DND-41 (cell line): ENCODE measurements at regions not wholly inside any gene's neighbourhood (a gene's known extent, or its start where the extent isn't known, plus 50 kb on each side); places are given as distances from the start of the nearest gene placed in this dataset.

ENCODE experiments used
- ATAC-seq: fragments of 200-7000 bp; cut with Tn5 transposase; 3 replicates; pipeline ENCODE4 v1.9.1; 2021; ENCODE audit warnings: low read depth; ENCODE audit not compliant: insufficient read depth
- DNase-seq: peaks from one replicate; pipeline ENCODE4 v3.0.0-alpha.2; 2020
- H2AFZ ChIP-seq: 2 replicates; pipeline ENCODE4 v1.6.0; 2012; ENCODE audit warnings: low read depth, low read length
- H3K27ac ChIP-seq: 2 replicates; pipeline ENCODE4 v1.5.1; 2012; ENCODE audit warnings: low read length, inconsistent platforms
- H3K27me3 ChIP-seq: fragments of 200-600 bp; sonication (generic); 2 replicates; pipeline ENCODE4 v1.6.0; 2012; ENCODE audit warnings: low read length, mild to moderate bottlenecking, inconsistent platforms; ENCODE audit not compliant: insufficient read depth, poor library complexity
- H3K36me3 ChIP-seq: 2 replicates; pipeline ENCODE4 v1.5.1; 2012; ENCODE audit warnings: low read length, inconsistent platforms; ENCODE audit not compliant: insufficient read depth
- H3K4me1 ChIP-seq: 2 replicates; pipeline ENCODE4 v1.5.1; 2012; ENCODE audit warnings: mild to moderate bottlenecking, low read length; ENCODE audit not compliant: insufficient read depth
- H3K4me2 ChIP-seq: 2 replicates; pipeline ENCODE4 v1.6.0; 2012; ENCODE audit warnings: mild to moderate bottlenecking, moderate library complexity, low read length, inconsistent platforms; ENCODE audit not compliant: insufficient read depth
- H3K4me3 ChIP-seq, 2 experiments: fragments of 200-600 bp in 1 of 2; shearing (Covaris generic) in 1 of 2; 2 replicates each; pipeline ENCODE4 v1.5.1; 2012 to 2016; ENCODE audit warnings: inconsistent platforms in 2 of 2, low read length in 2 of 2, mild to moderate bottlenecking in 2 of 2, low read depth in 1 of 2, moderate library complexity in 1 of 2
- H3K79me2 ChIP-seq: 2 replicates; pipeline ENCODE4 v1.6.0; 2012; ENCODE audit warnings: low read length, inconsistent platforms; ENCODE audit not compliant: insufficient read depth
- H3K9ac ChIP-seq: 2 replicates; pipeline ENCODE4 v1.6.0; 2012; ENCODE audit warnings: low read depth, mild to moderate bottlenecking, inconsistent platforms, low read length, moderate library complexity
- H3K9me3 ChIP-seq: 2 replicates; pipeline ENCODE4 v1.5.1; 2012; ENCODE audit warnings: low read length, moderate library complexity, mild to moderate bottlenecking, inconsistent platforms; ENCODE audit not compliant: insufficient read depth, severe bottlenecking
- H4K20me1 ChIP-seq: 2 replicates; pipeline ENCODE4 v1.6.0; 2012; ENCODE audit warnings: low read length; ENCODE audit not compliant: insufficient read depth
- EZH2 ChIP-seq: IDR thresholded peaks from 3 replicates; pipeline ENCODE4 v1.6.1; 2012; ENCODE audit warnings: borderline replicate concordance, low read depth, mild to moderate bottlenecking, moderate library complexity, low read length, inconsistent platforms; ENCODE audit not compliant: severe bottlenecking
- TF ChIP-seq, protein P1 (sequence below): IDR thresholded peaks from 2 replicates; pipeline ENCODE4 v1.5.1; 2012; ENCODE audit warnings: borderline replicate concordance, low read length, moderate library complexity, mild to moderate bottlenecking; ENCODE audit not compliant: poor library complexity, severe bottlenecking; ENCODE audit errors: extremely low read depth

- Histone ChIP-seq H3K9me3 (no peaks in the 10 kb centered on the region), H3K4me1 (no peaks in the 10 kb centered on the region), H3K4me3 (no peak overlapping the region), H3K27me3 (peaks cover 12% of the 10 kb centered on the region), H3K36me3 (no peaks in the 10 kb centered on the region), H2AFZ (no peak overlapping the region), H3K9ac (no peak overlapping the region), H3K27ac (no peak overlapping the region), H3K79me2 (no peaks in the 10 kb centered on the region), H3K4me2 (no peak overlapping the region), H4K20me1 (no peaks in the 10 kb centered on the region)
- ATAC-seq = no peak
- DNase-seq = no peak
- no peak for TF ChIP-seq EZH2
- TF ChIP-seq, protein P1, sequence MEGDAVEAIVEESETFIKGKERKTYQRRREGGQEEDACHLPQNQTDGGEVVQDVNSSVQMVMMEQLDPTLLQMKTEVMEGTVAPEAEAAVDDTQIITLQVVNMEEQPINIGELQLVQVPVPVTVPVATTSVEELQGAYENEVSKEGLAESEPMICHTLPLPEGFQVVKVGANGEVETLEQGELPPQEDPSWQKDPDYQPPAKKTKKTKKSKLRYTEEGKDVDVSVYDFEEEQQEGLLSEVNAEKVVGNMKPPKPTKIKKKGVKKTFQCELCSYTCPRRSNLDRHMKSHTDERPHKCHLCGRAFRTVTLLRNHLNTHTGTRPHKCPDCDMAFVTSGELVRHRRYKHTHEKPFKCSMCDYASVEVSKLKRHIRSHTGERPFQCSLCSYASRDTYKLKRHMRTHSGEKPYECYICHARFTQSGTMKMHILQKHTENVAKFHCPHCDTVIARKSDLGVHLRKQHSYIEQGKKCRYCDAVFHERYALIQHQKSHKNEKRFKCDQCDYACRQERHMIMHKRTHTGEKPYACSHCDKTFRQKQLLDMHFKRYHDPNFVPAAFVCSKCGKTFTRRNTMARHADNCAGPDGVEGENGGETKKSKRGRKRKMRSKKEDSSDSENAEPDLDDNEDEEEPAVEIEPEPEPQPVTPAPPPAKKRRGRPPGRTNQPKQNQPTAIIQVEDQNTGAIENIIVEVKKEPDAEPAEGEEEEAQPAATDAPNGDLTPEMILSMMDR = no peak
Observed at GRCh38 chr7:26532471-26532870, 240.8 kb downstream of the SNX10 start.

DNA sequence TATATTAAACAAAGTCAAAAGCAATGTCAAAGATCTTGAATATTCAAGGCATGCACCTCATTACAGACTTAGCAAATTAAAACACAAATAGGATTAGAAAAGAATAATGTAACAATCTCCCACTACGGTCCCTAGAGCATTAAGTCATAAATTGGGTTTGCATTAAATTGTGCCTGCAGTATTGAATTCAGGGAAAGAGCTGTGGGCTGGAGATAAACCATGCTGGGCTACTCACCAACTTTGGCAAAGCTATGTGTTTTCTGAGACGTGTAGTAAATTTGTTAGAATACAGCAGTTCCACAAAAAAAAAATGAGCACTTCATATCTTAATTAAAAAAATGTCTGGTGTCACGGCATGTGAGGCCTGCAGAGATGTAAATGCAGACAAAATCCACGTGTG lies 241.6 kb downstream of the SNX10 start:
- ATAC-seq = no peak
- Histone ChIP-seq H3K4me3 (no peak overlapping the region), H3K27ac (no peak overlapping the region), H3K4me2 (no peak overlapping the region), H3K27me3 (peaks cover 19% of the 10 kb centered on the region), H3K9me3 (no peaks in the 10 kb centered on the region), H2AFZ (no peak overlapping the region), H4K20me1 (no peaks in the 10 kb centered on the region), H3K36me3 (no peaks in the 10 kb centered on the region), H3K79me2 (no peaks in the 10 kb centered on the region), H3K4me1 (no peaks in the 10 kb centered on the region), H3K9ac (no peak overlapping the region)
- no peak for TF ChIP-seq EZH2
- TF ChIP-seq, protein P1 = no peak
- DNase-seq = no peak

DNA sequence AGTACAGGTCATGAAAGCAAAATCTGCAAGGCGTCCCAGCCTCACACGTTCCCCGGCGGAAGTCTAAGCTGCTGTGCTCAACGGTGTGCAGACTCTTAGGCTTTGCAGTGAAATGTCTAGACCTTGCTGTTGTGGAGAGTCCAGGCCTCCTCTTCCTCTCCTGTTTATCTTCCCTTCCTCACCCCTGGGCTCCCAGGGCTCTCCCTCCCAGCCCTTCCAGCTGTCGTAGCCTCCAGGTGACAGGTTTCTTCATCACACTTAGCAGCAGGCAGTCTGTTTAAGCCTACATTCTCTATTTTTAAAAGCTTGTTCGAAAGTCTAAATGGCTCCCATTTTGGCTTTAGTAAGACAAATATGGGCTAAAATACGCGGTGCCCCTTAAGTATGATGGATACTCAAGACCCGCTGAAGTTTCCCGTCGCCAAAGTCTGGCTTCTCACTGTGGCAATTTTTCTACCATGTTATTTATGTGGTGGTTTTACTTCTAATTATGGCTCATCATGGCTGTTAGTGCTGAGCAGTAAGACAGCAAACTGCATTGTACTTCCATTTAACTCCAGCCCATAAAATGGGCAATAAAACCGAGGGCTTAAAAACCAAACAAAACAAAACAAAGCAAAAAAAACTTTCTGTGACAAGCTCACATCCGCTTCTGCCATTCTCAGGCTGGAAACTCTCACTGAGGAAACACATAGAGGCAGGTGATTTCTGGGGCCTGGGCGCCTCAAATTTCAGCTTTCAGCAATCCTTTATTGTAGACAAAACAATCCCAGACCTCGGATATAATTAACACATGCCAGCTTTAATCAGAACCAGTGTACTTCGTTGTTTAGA lies 243.2 kb downstream of the SNX10 start:
- H3K4me3 ChIP-seq = no peak overlapping the region
- H3K4me1 ChIP-seq = no peaks in the 10 kb centered on the region
- no peak for TF ChIP-seq EZH2
- TF ChIP-seq, protein P1 = no peak
- ATAC-seq (no peak), DNase-seq (no peak)
- no peaks in the 10 kb centered on the region for H3K36me3 ChIP-seq
- H4K20me1 ChIP-seq = no peaks in the 10 kb centered on the region
- peaks cover 32% of the 10 kb centered on the region for H3K27me3 ChIP-seq
- no peaks in the 10 kb centered on the region for H3K9me3 ChIP-seq
- H3K9ac ChIP-seq = no peak overlapping the region
- no peak overlapping the region for H3K4me2 ChIP-seq
- no peaks in the 10 kb centered on the region for H3K79me2 ChIP-seq
- no peak overlapping the region for H3K27ac ChIP-seq
- H2AFZ ChIP-seq = no peak overlapping the region
